Progenitor cell of endocrine pancreas (in vitro differentiated cells): ENCODE measurements at regions not wholly inside any gene's neighbourhood (a gene's known extent, or its start where the extent isn't known, plus 50 kb on each side); places are given as distances from the start of the nearest gene placed in this dataset.

Experiments used
- DNase-seq: peaks from one replicate; pipeline ENCODE4 v3.0.0; 2021; ENCODE audit warnings: low spot score; ENCODE audit not compliant: unreplicated experiment
- H3K27ac Mint-ChIP-seq: 2 replicates; pipeline ENCODE4 v1.8.0; 2021; ENCODE audit warnings: mild to moderate bottlenecking, moderate library complexity, mixed read lengths
- H3K27me3 Mint-ChIP-seq: 2 replicates; pipeline ENCODE4 v1.8.0; 2021; ENCODE audit warnings: mixed read lengths
- H3K36me3 Mint-ChIP-seq: 2 replicates; pipeline ENCODE4 v1.8.0; 2022; ENCODE audit warnings: mixed read lengths; ENCODE audit not compliant: insufficient read depth
- H3K4me1 Mint-ChIP-seq: 2 replicates; pipeline ENCODE4 v1.8.0; 2021; ENCODE audit warnings: low read depth, mixed read lengths
- H3K4me3 Mint-ChIP-seq: 2 replicates; pipeline ENCODE4 v1.8.0; 2021; ENCODE audit warnings: low read depth, mild to moderate bottlenecking, moderate library complexity, mixed read lengths
- H3K9me3 Mint-ChIP-seq: 2 replicates; pipeline ENCODE4 v1.8.0; 2021; ENCODE audit warnings: low read depth, mixed read lengths
- CTCF ChIP-seq: fragments of 200-600 bp; sonication (generic); IDR thresholded peaks from one replicate; pipeline ENCODE4 v1.5.0; 2021; ENCODE audit warnings: antibody characterized with exemption, mild to moderate bottlenecking; ENCODE audit not compliant: unreplicated experiment

- H3K4me1 Mint-ChIP-seq: peaks cover 20% of the 10 kb centered on the region
- no peak for TF ChIP-seq CTCF
- H3K27ac Mint-ChIP-seq: no peak overlapping the region
- H3K27me3 Mint-ChIP-seq: no peaks in the 10 kb centered on the region
- no peak for DNase-seq
- no peaks in the 10 kb centered on the region for H3K36me3 Mint-ChIP-seq
- no peaks in the 10 kb centered on the region for H3K9me3 Mint-ChIP-seq
- H3K4me3 Mint-ChIP-seq: no peak overlapping the region
Observed at GRCh38 chr3:4119119-4119518, 184.1 kb upstream of the SETMAR start.

- H3K27ac Mint-ChIP-seq: no peak overlapping the region
- no peaks in the 10 kb centered on the region for H3K36me3 Mint-ChIP-seq
- no peak for DNase-seq
- H3K9me3 Mint-ChIP-seq: peaks cover 3% of the 10 kb centered on the region
- no peaks in the 10 kb centered on the region for H3K27me3 Mint-ChIP-seq
- peaks cover 13% of the 10 kb centered on the region for H3K4me1 Mint-ChIP-seq
- no peak for TF ChIP-seq CTCF
- H3K4me3 Mint-ChIP-seq: no peak overlapping the region
Observed at GRCh38 chr3:4125576-4125975, 177.6 kb upstream of the SETMAR start.

- no peaks in the 10 kb centered on the region for H3K27me3 Mint-ChIP-seq
- H3K4me1 Mint-ChIP-seq: peaks cover 23% of the 10 kb centered on the region
- peaks cover 1% of the 10 kb centered on the region for H3K9me3 Mint-ChIP-seq
- H3K4me3 Mint-ChIP-seq: no peak overlapping the region
- no peak for DNase-seq
- H3K27ac Mint-ChIP-seq: no peak overlapping the region
- TF ChIP-seq CTCF: no peak
- H3K36me3 Mint-ChIP-seq: no peaks in the 10 kb centered on the region
Observed at GRCh38 chr3:4138150-4138785, 164.9 kb upstream of the SETMAR start.

GRCh38 chr3:4138786-4139431 lies 164.3 kb upstream of the SETMAR start:
- TF ChIP-seq CTCF: no peak
- Mint-ChIP-seq H3K36me3 (no peaks in the 10 kb centered on the region), H3K9me3 (no peaks in the 10 kb centered on the region), H3K4me3 (no peak overlapping the region), H3K27me3 (no peaks in the 10 kb centered on the region), H3K27ac (no peak overlapping the region), H3K4me1 (peaks cover 23% of the 10 kb centered on the region)
- DNase-seq: no peak

- H3K9me3 Mint-ChIP-seq: no peaks in the 10 kb centered on the region
- H3K4me3 Mint-ChIP-seq: no peak overlapping the region
- no peak for TF ChIP-seq CTCF
Observed at GRCh38 chr3:4139462-4140140, 163.6 kb upstream of the SETMAR start.

More at GRCh38 chr3:4139462-4140140, 163.6 kb upstream of the SETMAR start:
- no peaks in the 10 kb centered on the region for H3K27me3 Mint-ChIP-seq
- no peaks in the 10 kb centered on the region for H3K36me3 Mint-ChIP-seq
- peaks cover 23% of the 10 kb centered on the region for H3K4me1 Mint-ChIP-seq
- no peak for DNase-seq
- no peak overlapping the region for H3K27ac Mint-ChIP-seq
